ENCODE measurements at regions not wholly inside any gene's neighbourhood (a gene's known extent, or its start where the extent isn't known, plus 50 kb on each side); places are given as distances from the start of the nearest gene placed in this dataset.

DNA sequence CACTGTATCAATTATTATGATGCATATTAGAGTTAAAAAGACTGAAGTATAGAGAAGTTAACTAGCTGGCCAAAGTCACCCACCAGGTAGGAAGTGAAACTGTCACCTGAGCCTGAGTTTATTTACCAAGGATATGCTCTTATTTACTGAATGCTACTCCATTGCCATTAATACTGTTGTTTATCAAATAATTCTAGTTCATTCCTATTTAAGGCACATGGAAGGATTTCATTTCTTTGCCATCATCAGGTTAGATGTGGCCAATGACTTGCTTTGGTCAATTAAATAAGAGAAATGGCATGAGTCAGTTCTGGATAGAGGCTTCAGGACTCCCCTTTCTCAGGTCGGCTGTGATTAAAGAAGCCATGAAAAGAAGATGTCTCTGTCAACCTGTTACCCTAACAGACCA is 169.6 kb downstream of the KCNJ2 start:
- TF ChIP-seq CTCF (conservative IDR thresholded peaks at IDR 0.05; ENCODE audit: low read depth, low read length) = no peak
- TF ChIP-seq POLR2A (IDR thresholded peaks at IDR 0.05; ENCODE audit: low read depth, low read length) = no peak
- TF ChIP-seq RFX5 (IDR thresholded peaks at IDR 0.05; ENCODE audit: low read depth, low read length) = no peak
- no peak for TF ChIP-seq SMC3 (IDR thresholded peaks at IDR 0.05; ENCODE audit: low read depth, low read length)
- TF ChIP-seq RAD21 (IDR thresholded peaks at IDR 0.05; ENCODE audit: low read length) = no peak
- TF ChIP-seq MAZ (IDR thresholded peaks at IDR 0.05; ENCODE audit: borderline replicate concordance, low read depth, low read length) = no peak
- no peak for TF ChIP-seq USF2 (IDR thresholded peaks at IDR 0.05; ENCODE audit: low read depth, low read length)
- TF ChIP-seq MXI1 (IDR thresholded peaks at IDR 0.05; ENCODE audit: borderline replicate concordance, low read depth, low read length) = no peak

Data from IMR-90 (cell line).